Heart left ventricle (tissue), 13 donors: ENCODE measurements at regions not wholly inside any gene's neighbourhood (a gene's known extent, or its start where the extent isn't known, plus 50 kb on each side); places are given as distances from the start of the nearest gene placed in this dataset.

ENCODE experiments used
- POLR2A ChIP-seq, 2 donors: fragments of 450-650 bp; IDR thresholded peaks; one replicate each; pipeline ENCODE4 v1.6.1; 2017; ENCODE audit warnings: antibody characterized with exemption in 2 of 2, mild to moderate bottlenecking in 2 of 2, moderate library complexity in 2 of 2
- TF ChIP-seq, protein P1 (sequence below), 12 donors: fragments of 200-600 bp; sonication (generic) in 4 of 12; IDR thresholded peaks; one replicate each; pipeline versions ENCODE4 v1.5.0 to v1.8.0; 2018 to 2022; ENCODE audit warnings: antibody characterized with exemption in 12 of 12, mild to moderate bottlenecking in 5 of 12
- donor health status: ischemic (EF 13 %, LVEDD 7.1; RV severe dilation, severe dysfunction).
- donor health status: DM: no; HTN: yes; CAD: no.
- donor health status: DM: no; HTN: no; CAD: no.
- donor health status: ischemic (EF 25% LVEDD 6.9; RV normal size, moderate dysfunction).
- donor health status: ischemic (EF 25% LVEDD 5.7; RV mildly dilated, moderate dysfunction).
- donor health status: ischemic (EF 35%, LVEDD 5.7; RV mildly dilated, moderate dysfunction).
- donor health status: nonischemic (EF 11% LVEDD 7.7; RV severe dilation, severe dysfunction).
- donor health status: DM: yes; HTN: yes; CAD: no.
- donor health status: PGD.
- donor health status: ischemic (EF 29% LVEDD 5.4; RV normal size, mild dysfunction).
- donor health status: nonischemic (EF 23%, LVEDD 6.1; RV moderate dilation, normal function).

DNA sequence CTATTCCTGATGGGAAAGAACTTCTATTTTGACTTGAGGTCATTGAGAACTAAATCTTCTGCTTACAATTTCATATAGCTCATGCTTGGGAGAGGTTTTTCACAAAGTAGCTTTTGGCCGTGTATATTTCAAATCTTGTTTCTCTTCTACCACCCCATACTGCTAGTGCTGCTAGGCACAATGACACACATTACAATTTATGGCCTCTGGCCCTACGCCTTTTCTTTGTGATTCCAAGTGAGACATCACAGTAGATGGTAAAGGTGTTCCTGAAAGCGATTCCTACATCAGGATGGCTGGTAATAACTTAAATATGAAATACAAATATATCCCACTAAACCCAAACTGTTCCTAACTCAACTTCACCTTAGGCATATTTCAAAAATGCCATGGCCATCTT, 101.1 kb downstream of the ATXN3L start:
- TF ChIP-seq POLR2A (IDR thresholded peaks at IDR 0.05): no peak
- TF ChIP-seq, protein P1, sequence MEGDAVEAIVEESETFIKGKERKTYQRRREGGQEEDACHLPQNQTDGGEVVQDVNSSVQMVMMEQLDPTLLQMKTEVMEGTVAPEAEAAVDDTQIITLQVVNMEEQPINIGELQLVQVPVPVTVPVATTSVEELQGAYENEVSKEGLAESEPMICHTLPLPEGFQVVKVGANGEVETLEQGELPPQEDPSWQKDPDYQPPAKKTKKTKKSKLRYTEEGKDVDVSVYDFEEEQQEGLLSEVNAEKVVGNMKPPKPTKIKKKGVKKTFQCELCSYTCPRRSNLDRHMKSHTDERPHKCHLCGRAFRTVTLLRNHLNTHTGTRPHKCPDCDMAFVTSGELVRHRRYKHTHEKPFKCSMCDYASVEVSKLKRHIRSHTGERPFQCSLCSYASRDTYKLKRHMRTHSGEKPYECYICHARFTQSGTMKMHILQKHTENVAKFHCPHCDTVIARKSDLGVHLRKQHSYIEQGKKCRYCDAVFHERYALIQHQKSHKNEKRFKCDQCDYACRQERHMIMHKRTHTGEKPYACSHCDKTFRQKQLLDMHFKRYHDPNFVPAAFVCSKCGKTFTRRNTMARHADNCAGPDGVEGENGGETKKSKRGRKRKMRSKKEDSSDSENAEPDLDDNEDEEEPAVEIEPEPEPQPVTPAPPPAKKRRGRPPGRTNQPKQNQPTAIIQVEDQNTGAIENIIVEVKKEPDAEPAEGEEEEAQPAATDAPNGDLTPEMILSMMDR (IDR thresholded peaks at IDR 0.05): no peak
